Stimulated activated CD8-positive, alpha-beta memory T cell treated with anti-CD3 and anti-CD28 coated beads, Interleukin-7, amount 100 ng/mL, for 4 hours (primary cell): ENCODE measurements at regions not wholly inside any gene's neighbourhood (a gene's known extent, or its start where the extent isn't known, plus 50 kb on each side); places are given as distances from the start of the nearest gene placed in this dataset.
"Not testable (repeated sequence)": the region's sequence is repeated elsewhere in the genome, so short reads cannot be mapped to it uniquely, and the experiment has no call there.

Experiments used
- DNase-seq, 2 donors: peaks; one replicate each; pipeline ENCODE4 v3.0.0-alpha.2; 2020; ENCODE audit warnings: low read depth in 2 of 2

DNA sequence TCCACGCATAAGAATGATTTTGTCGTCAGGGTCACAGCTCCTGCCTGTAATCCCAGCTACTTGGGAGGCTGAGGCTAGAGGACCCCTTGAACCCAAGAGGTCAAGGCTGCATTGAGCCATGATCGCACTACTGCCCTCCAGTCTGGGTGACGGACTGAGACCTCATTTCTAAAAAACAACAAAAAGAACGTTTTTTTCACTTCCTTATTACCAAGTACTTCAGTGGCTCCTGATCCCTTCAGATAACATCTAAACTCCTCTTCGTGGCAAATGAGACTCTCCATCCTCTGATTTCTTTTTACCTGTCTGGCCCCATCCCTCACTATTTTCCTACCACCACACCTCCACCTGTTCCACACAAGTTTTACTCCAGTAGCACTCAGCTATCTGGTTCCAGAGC is 105.4 kb upstream of the TLK1 start:
- DNase-seq = no peak

- not testable (repeated sequence) for DNase-seq
Observed at GRCh38 chr2:171261529-171261928, 100.8 kb upstream of the TLK1 start.

GRCh38 chr2:171260471-171261424 is 100.1 kb upstream of the TLK1 start:
- no peak for DNase-seq

DNA sequence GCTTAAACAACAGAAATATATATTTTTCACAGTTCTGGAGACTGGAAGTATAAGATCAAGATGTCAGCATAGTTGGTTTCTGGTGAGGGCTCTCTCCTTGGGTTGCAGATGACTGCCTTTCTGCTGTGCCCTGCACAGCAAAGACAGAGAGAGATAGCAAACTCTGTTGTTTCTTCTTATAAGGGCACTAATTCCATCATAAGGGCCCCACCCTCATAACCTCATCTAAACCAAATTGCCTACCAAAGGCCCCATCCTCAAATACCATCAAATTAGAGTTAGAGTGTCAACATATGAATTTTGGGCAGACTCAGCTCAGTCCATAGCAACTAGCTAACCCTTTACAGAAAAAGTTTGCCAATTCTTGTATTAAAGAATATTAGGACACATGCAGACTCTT is 94.0 kb upstream of the TLK1 start:
- DNase-seq = no peak

- DNase-seq = no peak
Observed at GRCh38 chr2:171253900-171254650, 93.4 kb upstream of the TLK1 start.

DNA sequence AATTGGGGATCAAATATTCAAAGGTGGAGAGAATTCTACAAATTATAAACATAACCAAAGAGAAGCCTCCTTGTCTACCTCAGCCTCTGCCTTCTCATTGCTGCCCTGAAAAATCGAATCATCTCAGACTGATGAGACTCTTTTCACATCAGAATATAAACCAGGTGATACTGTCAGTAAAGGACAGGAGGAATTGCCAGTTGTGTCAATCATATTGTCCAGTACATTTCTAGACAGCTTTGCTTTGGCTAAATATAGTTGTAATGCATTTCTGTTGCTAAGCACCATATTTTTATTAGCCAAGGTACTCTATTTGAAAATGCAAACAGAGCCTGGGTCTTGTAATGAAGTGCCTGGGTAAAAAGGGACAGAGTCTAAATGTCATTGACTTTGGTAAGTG is 92.6 kb upstream of the TLK1 start:
- no peak for DNase-seq

GRCh38 chr2:171249689-171250088 is 89.0 kb upstream of the TLK1 start:
- no peak for DNase-seq

DNA sequence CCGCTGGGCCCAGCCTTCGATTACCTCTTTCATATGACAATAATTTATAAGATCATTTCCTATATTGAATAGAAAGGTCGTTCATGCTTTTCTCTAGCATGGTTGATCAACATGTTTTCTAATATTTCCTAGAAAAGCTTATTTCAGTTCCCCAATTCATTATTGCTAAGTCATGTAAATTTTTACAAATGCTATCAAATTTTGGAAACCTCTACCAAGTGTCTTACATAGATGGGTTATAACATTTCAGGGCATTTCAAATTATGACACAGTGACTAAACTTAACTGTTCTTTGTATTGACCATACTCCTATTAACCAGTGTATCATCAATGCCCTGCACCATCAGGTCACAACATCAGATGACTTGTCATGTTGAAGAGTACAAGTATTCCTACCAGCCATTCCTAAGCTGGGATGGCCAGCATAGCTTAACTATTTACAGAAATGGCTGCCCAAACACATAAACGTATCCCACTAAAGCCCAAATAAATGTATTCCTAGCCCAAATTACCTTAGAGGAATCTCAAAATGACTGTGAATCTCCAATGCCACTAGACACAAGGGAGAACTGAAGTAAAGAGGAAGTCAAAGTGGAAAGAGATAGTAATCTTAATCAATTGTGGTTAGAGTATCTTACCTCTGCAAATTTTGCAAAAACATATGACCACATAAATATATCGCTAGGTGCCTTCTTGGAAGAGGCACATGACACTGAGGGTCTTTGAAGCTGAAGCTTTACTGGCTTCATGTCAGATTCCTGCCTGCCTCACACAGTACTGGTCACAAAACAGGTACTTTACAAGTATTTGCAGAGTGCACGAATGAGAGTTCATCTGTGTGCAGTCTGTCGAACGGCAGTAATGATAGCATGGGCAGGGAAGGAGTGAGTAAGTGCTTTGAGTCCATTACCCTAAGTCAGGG is 87.3 kb upstream of the TLK1 start:
- DNase-seq = peak in 1 of 2 donors; percentile 3

DNA sequence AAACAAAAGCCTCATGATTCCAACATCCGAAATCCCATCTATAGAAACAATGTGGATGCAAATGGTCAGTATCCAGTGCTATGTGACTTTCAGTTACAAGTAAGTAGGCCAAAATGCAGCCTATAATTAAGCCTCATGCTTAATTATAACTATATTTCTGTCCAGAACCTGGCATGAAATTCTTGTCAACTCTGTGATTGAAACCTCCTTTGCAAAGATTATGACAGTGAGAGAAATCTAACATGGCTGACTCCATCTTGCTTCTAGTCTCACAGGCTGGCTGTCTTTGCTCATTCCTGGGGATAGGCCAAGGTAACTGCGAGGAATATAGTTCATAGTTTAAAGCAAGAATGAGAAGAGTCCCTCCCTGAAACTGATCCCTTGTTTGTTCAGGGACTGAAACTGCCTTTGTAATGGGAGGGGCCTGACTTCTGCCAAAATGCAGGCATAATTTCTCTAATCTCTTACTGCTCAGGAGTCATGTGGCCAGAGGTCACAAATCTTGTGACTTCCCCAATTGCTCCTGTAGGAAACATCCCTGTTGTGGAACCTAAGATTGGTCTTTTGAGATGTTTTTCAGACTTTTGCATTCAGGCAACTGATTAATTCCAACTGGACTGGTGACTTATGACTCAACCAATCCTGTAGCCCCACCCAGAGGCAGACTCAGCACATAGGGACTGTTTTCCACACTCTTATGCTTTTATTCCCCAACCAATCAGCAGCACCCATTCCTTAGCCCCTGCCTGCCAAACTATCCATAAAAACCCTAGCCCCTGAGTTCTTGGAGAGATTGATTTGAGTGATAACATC is 84.5 kb upstream of the TLK1 start:
- no peak for DNase-seq

DNA sequence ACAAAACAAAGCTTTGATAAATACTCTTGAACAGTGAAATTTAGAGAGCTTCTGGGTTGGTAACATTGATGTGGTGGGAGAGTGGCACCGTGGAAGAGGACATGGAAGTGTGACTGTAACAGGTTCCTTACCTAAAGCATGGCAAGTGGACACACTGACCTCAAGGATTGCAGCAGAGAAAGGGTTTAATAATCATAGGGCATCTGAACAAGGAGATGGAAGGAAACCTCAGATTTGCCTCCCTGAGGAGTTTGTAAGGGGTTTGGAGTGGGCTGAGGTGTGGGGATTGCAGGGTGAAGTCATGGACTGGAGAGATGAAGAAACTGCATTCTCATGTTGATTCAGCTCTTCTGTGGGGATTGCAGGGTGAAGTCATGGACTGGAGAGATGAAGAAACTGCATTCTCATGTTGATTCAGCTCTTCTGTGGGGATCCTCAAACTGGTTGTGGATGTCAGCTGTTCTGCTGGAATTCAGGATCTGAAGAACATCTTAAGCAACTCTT is 83.8 kb upstream of the TLK1 start:
- no peak for DNase-seq

- no peak for DNase-seq
Observed at GRCh38 chr2:171241771-171242170, 81.1 kb upstream of the TLK1 start.

- no peak for DNase-seq
Observed at GRCh38 chr2:171238946-171239345, 78.3 kb upstream of the TLK1 start.

GRCh38 chr2:171237751-171238505 is 77.2 kb upstream of the TLK1 start:
- no peak for DNase-seq

- no peak for DNase-seq
Observed at GRCh38 chr2:171235262-171235881, 74.7 kb upstream of the TLK1 start.

DNA sequence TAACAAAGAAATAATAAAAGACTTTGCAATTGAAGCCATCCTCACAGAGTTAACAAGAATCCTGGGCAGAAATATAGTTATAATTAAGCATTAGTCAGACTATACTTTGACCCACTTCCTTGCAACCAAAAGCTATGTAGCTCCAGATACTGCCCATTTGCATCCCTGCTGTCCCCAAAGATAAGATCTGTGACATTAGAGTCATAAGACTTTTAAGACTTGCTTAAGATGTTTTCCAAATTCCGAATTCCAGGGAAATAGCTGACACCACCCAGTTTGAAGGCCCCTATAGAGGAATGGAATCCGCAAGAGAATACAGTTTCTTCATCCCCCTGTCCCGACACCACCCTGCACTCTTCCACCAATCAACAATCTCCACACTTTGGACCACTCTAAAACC is 69.5 kb upstream of the TLK1 start:
- DNase-seq = no peak

DNA sequence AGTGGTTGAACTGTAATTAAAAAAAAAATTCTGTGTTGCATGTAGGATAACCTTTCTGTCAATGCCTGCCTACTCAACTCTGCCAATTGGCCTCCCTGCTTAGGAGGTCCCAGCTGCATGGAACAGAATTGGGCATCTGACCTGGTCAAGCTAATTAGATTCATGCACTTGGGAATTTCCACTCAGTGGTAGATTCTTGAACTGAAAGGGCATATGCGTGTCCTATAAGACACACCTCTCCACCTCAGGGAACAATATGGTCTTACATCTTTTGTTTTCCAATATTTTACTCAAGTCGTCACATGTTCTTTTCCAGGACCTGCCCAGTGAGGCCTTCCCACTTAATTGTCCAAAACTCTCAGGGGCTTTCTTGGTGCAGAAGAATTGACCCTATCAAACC is 68.1 kb upstream of the TLK1 start:
- DNase-seq = no peak

- no peak for DNase-seq
Observed at GRCh38 chr2:171227066-171227782, 66.5 kb upstream of the TLK1 start.

DNA sequence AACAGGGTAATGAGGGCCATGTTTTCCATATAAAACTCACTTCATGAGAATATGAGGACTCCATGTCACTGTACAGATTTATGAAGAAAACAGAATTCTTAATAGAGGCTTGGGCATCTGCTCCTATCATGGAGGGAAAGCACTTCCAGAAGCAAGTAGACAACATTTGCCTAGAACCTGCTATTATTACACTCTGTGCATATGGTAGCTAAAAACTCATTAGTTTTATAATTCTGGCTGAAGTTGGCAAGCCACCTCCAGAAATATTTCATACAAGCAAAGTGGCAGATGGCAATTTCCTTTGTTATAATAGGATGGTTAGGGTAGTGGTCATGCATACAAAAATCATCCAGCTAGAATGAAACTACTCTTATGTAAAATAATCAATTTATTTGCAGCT is 65.8 kb upstream of the TLK1 start:
- no peak for DNase-seq

DNA sequence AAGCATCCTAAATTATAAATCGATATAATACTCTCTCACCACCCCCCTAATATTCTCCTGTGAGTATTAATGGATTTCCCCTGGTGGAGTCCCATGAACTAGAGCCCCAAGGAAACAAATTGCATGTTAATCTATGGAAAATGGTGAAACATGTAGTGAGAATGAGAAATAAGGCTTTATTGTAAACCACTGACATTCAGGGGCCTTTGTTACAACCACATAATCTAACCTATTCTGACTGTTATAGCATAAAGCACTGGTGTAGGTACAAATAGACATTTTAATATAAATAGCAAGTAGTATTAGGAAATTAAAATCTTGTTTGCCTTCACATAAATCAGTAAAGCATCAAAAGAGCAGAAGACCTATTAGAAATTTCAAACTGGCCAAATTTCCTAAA is 65.3 kb upstream of the TLK1 start:
- no peak for DNase-seq
